Tibial artery (tissue), 4 donors: ENCODE measurements at regions not wholly inside any gene's neighbourhood (a gene's known extent, or its start where the extent isn't known, plus 50 kb on each side); places are given as distances from the start of the nearest gene placed in this dataset.

Experiments used
- DNase-seq, 2 donors: peaks; one replicate each; pipeline ENCODE4 v3.0.0-alpha.2; 2019
- H3K27ac ChIP-seq, 2 donors: fragments of 200-600 bp; sonication (generic) in 1 of 2; 1 replicate in 1 of 2; 2 replicates in 1 of 2; pipeline ENCODE4 v1.5.1; 2018 to 2019; ENCODE audit warnings: mild to moderate bottlenecking in 1 of 2
- H3K27me3 ChIP-seq, 2 donors: fragments of 200-600 bp; sonication (generic) in 1 of 2; one replicate each; pipeline versions ENCODE4 v1.5.1 to v1.6.0; 2016 to 2019
- H3K36me3 ChIP-seq, 3 donors: fragments of 200-600 bp; sonication (generic) in 2 of 3; one replicate each; pipeline ENCODE4 v1.5.1; 2016 to 2019; ENCODE audit warnings: mild to moderate bottlenecking in 2 of 3
- H3K4me1 ChIP-seq, 4 donors: fragments of 200-600 bp; sonication (generic) in 2 of 4; 1 replicate in 3 of 4; 2 replicates in 1 of 4; pipeline ENCODE4 v1.5.1; 2016 to 2019
- H3K4me3 ChIP-seq, 2 donors: fragments of 200-600 bp; sonication (generic) in 1 of 2; 1 replicate in 1 of 2; 2 replicates in 1 of 2; pipeline ENCODE4 v1.5.1; 2018 to 2019; ENCODE audit warnings: mild to moderate bottlenecking in 2 of 2
- H3K9me3 ChIP-seq, 3 donors: fragments of 200-600 bp; sonication (generic) in 1 of 3; one replicate each; pipeline ENCODE4 v1.5.1; 2016 to 2019
- intact Hi-C: fragments of 100-400 bp; cut with DNase I; formaldehyde crosslinking; loops from one replicate; pipeline ENCODE4 v1.15.0; 2023; ENCODE audit warnings: low total_unique reads
- TF ChIP-seq, protein P1 (sequence below), 2 experiments: fragments of 200-600 bp in 1 of 2; fragments of 450-650 bp in 1 of 2; IDR thresholded peaks; one replicate each; pipeline ENCODE4 v1.5.1; 2017 to 2019; ENCODE audit warnings: antibody characterized with exemption in 2 of 2, mild to moderate bottlenecking in 1 of 2, moderate library complexity in 1 of 2

- no peak for DNase-seq
- TF ChIP-seq, protein P1, sequence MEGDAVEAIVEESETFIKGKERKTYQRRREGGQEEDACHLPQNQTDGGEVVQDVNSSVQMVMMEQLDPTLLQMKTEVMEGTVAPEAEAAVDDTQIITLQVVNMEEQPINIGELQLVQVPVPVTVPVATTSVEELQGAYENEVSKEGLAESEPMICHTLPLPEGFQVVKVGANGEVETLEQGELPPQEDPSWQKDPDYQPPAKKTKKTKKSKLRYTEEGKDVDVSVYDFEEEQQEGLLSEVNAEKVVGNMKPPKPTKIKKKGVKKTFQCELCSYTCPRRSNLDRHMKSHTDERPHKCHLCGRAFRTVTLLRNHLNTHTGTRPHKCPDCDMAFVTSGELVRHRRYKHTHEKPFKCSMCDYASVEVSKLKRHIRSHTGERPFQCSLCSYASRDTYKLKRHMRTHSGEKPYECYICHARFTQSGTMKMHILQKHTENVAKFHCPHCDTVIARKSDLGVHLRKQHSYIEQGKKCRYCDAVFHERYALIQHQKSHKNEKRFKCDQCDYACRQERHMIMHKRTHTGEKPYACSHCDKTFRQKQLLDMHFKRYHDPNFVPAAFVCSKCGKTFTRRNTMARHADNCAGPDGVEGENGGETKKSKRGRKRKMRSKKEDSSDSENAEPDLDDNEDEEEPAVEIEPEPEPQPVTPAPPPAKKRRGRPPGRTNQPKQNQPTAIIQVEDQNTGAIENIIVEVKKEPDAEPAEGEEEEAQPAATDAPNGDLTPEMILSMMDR (IDR thresholded peaks at IDR 0.05): no peak
- H3K27me3 ChIP-seq: no peaks in the 10 kb centered on the region
- H3K36me3 ChIP-seq: no peaks in the 10 kb centered on the region
- H3K4me3 ChIP-seq: no peak overlapping the region
- intact Hi-C loops: no loop called here
- H3K27ac ChIP-seq: no peak overlapping the region
- no peaks in the 10 kb centered on the region for H3K9me3 ChIP-seq
- peaks cover 0 to 9% (median 3%) of the 10 kb centered on the region in 4 donors for H3K4me1 ChIP-seq
Observed at GRCh38 chr7:42858570-42858969, 53.3 kb downstream of the C7orf25 start.

- no peak for DNase-seq
- H3K9me3 ChIP-seq: no peaks in the 10 kb centered on the region
- H3K27ac ChIP-seq: no peak overlapping the region
- intact Hi-C loops: no loop called here
- TF ChIP-seq, protein P1 (IDR thresholded peaks at IDR 0.05): no peak
- peak overlapping the region; percentile 39 to 40 for H3K4me3 ChIP-seq
- peaks cover 0 to 9% (median 3%) of the 10 kb centered on the region in 4 donors for H3K4me1 ChIP-seq
- H3K36me3 ChIP-seq: no peaks in the 10 kb centered on the region
- no peaks in the 10 kb centered on the region for H3K27me3 ChIP-seq
Observed at GRCh38 chr7:42856605-42856987, 55.3 kb downstream of the C7orf25 start.

DNA sequence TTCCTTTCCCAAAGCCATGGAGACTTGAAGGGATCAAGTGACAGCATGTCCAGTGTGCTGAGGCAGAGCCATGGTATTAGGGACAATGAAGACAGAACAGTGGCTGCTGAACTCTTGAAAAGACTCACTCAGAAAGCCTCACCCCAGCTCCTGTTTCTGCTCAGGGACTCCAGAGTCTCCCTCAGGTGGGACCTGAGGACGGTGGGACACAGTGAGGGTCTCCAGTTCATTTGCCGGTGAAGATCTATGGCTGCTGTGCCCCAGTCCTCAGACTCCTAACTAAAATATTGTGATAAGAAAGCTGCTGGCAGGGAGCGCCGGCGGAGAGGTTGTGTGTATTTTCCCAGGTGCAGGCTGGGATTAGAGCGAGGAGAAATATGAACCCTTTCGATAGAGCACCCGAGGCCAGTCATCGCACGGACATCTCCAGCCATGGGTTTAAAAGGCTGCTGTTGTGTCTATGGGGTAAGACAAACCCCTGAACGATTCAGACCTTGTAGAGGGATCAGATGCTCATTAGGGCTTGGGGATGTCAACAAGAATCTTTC is 57.2 kb downstream of the C7orf25 start:
- intact Hi-C loops: no loop called here
- no peaks in the 10 kb centered on the region for H3K9me3 ChIP-seq

DNA sequence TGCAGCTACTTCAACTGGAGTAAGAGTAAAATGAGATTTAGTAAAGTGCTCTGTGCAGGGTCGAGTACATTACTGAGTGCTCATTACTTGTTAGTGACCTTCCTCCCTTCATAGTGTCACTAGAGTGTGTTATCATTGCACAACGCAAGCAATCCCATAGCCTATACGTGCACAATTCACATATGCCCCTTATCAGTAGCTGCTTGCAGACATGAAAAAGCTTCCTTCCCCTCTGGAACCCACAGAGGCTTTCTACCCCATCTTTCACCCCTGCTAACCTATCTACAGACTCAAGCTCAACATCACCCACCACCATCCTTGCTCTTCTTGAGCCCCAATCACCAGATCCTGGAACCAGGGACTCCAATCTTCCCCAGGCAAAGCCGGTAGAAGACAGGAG is 59.3 kb downstream of the C7orf25 start:
- Histone ChIP-seq H3K9me3 (no peaks in the 10 kb centered on the region), H3K27ac (no peak overlapping the region), H3K4me3 (no peak overlapping the region), H3K36me3 (no peaks in the 10 kb centered on the region), H3K27me3 (no peaks in the 10 kb centered on the region), H3K4me1 (peaks cover 0 to 9% (median 3%) of the 10 kb centered on the region in 4 donors)
- DNase-seq: no peak
- intact Hi-C loops: no loop called here
- TF ChIP-seq, protein P1 (IDR thresholded peaks at IDR 0.05): no peak

More for the DNA sequence above, 57.2 kb downstream of the C7orf25 start:
- H3K36me3 ChIP-seq: no peaks in the 10 kb centered on the region
- H3K4me1 ChIP-seq: peaks cover 0 to 9% (median 3%) of the 10 kb centered on the region in 4 donors
- no peak overlapping the region for H3K27ac ChIP-seq
- H3K27me3 ChIP-seq: no peaks in the 10 kb centered on the region
- DNase-seq: no peak
- TF ChIP-seq, protein P1 (IDR thresholded peaks at IDR 0.05): no peak
- no peak overlapping the region for H3K4me3 ChIP-seq

DNA sequence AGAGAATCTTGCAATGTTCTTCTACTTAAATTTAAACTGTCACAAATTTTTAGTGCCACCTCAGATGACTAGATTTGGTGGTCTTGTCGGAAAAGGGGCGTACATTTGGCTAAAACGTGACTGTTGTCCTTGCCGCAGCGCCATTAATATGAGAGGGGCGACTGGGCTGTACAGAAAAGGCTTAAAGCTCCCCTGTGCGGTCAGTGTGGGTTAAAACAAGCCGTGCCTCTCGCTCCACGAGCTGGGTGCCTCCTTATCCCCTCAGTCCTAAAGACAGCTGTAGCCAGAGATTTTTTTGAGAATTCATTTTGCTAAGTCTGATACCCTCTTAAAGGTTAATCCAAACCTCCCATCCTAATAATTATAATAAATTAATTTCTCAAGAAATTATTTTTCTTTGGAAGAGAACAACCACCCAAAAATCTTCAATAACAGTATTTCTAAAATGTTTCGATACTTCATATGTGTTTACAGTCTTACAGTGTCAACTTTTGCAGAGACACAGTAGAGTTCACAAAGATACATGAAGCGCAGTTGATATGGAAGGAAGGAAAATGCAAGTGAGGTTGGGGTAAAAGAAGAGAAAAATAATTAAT is 68.6 kb downstream of the C7orf25 start:
- Histone ChIP-seq H3K9me3 (no peaks in the 10 kb centered on the region), H3K27ac (no peak overlapping the region), H3K4me3 (no peak overlapping the region), H3K27me3 (peaks cover 0 to 4% of the 10 kb centered on the region in 2 donors), H3K4me1 (peaks cover 0 to 5% (median 2%) of the 10 kb centered on the region in 4 donors), H3K36me3 (no peaks in the 10 kb centered on the region)
- intact Hi-C loops: loop anchor here (5.0 kb wide), 1 partner anchor 901 kb away; no protein-coding TSS in a partner anchor
- TF ChIP-seq, protein P1 (IDR thresholded peaks at IDR 0.05): peak; percentile 44 to 52
- DNase-seq: peak in 1 of 2 donors; percentile 27
